A673 (cell line): ENCODE measurements at regions not wholly inside any gene's neighbourhood (a gene's known extent, or its start where the extent isn't known, plus 50 kb on each side); places are given as distances from the start of the nearest gene placed in this dataset.

Source experiments
- EZH2 ChIP-seq: fragments of 200-600 bp; sonication (generic); IDR thresholded peaks from 2 replicates; pipeline ENCODE4 v1.6.1; 2017; ENCODE audit warnings: borderline replicate concordance, low read depth, mild to moderate bottlenecking, mixed read lengths, antibody characterized with exemption, low read length; ENCODE audit not compliant: poor library complexity, severe bottlenecking
- TF ChIP-seq, protein P1 (sequence below): fragments of 300-800, 200-600 bp; sonication (generic); conservative IDR thresholded peaks from 2 replicates; pipeline ENCODE4 v1.5.1; 2017; ENCODE audit warnings: low read depth, mild to moderate bottlenecking, antibody characterized with exemption, low read length, moderate library complexity, mixed read lengths

DNA sequence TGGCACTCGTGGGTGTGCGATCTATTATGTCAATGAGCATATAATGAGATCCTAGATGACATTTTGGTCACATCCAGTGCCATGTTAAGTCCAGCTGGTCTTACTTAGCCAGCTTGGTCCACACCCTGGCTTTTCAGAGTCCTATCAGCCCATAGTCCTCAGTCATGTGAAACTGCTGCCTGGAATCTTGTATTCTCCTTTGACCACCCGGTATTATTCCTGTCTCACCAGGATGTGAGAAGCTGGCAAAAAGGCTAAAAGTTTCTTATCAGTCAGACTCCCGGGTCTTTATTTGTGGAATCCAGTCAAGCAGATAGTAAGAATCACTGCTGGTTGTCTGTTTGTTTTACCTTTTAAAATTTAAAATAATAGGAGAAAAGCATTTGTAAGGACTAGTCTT lies 705.6 kb upstream of the GHITM start:
- TF ChIP-seq, protein P1, sequence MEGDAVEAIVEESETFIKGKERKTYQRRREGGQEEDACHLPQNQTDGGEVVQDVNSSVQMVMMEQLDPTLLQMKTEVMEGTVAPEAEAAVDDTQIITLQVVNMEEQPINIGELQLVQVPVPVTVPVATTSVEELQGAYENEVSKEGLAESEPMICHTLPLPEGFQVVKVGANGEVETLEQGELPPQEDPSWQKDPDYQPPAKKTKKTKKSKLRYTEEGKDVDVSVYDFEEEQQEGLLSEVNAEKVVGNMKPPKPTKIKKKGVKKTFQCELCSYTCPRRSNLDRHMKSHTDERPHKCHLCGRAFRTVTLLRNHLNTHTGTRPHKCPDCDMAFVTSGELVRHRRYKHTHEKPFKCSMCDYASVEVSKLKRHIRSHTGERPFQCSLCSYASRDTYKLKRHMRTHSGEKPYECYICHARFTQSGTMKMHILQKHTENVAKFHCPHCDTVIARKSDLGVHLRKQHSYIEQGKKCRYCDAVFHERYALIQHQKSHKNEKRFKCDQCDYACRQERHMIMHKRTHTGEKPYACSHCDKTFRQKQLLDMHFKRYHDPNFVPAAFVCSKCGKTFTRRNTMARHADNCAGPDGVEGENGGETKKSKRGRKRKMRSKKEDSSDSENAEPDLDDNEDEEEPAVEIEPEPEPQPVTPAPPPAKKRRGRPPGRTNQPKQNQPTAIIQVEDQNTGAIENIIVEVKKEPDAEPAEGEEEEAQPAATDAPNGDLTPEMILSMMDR: no peak
- no peak for TF ChIP-seq EZH2
